Gastroesophageal sphincter (tissue), 3 donors: ENCODE measurements at regions not wholly inside any gene's neighbourhood (a gene's known extent, or its start where the extent isn't known, plus 50 kb on each side); places are given as distances from the start of the nearest gene placed in this dataset.

ENCODE experiments used
- POLR2A ChIP-seq, 2 donors: fragments of 450-650 bp; IDR thresholded peaks; one replicate each; pipeline ENCODE4 v1.6.1; 2017; ENCODE audit warnings: antibody characterized with exemption in 2 of 2, mild to moderate bottlenecking in 2 of 2, moderate library complexity in 1 of 2
- TF ChIP-seq, protein P1 (sequence below), 4 experiments: fragments of 200-600 bp in 2 of 4; fragments of 450-650 bp in 2 of 4; sonication (generic) in 1 of 4; IDR thresholded peaks; one replicate each; pipeline ENCODE4 v1.5.1; 2017 to 2019; ENCODE audit warnings: antibody characterized with exemption in 4 of 4, mild to moderate bottlenecking in 2 of 4, moderate library complexity in 2 of 4

DNA sequence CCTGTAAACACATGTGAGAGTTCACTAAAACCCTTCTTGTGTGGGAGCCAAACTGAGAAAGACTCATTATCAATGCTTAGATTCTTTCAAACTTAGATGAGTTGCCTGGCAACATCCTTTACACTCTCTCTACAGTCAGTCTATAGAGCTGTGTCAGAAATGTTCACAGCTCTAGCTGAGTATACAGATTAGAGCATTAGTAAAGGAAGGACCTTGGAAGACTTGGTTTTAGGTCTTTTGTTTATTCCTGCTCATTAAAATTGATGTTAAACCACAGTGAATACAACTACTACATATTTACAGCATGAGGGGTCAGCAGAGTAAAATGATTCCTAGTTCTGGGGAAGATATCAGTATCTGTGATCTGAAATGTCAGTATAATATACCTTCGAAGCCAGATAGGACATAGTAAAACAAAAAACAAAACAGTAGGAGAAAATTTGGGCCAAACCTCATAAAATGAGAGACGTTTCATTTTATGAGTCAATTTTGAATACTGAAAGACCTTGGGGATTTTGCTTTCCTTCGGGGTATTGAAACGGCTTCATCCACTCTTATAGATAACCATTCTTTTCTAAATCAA lies 186.0 kb downstream of the TANC2 start:
- TF ChIP-seq POLR2A (IDR thresholded peaks at IDR 0.05) = no peak
- TF ChIP-seq, protein P1, sequence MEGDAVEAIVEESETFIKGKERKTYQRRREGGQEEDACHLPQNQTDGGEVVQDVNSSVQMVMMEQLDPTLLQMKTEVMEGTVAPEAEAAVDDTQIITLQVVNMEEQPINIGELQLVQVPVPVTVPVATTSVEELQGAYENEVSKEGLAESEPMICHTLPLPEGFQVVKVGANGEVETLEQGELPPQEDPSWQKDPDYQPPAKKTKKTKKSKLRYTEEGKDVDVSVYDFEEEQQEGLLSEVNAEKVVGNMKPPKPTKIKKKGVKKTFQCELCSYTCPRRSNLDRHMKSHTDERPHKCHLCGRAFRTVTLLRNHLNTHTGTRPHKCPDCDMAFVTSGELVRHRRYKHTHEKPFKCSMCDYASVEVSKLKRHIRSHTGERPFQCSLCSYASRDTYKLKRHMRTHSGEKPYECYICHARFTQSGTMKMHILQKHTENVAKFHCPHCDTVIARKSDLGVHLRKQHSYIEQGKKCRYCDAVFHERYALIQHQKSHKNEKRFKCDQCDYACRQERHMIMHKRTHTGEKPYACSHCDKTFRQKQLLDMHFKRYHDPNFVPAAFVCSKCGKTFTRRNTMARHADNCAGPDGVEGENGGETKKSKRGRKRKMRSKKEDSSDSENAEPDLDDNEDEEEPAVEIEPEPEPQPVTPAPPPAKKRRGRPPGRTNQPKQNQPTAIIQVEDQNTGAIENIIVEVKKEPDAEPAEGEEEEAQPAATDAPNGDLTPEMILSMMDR (IDR thresholded peaks at IDR 0.05) = no peak
